GM12865 (cell line): ENCODE measurements at regions not wholly inside any gene's neighbourhood (a gene's known extent, or its start where the extent isn't known, plus 50 kb on each side); places are given as distances from the start of the nearest gene placed in this dataset.

Experiments used
- DNase-seq: peaks from one replicate; pipeline ENCODE4 v3.0.0; 2010; ENCODE audit warnings: low read depth
- H3K4me3 ChIP-seq: 2 replicates; pipeline ENCODE4 v1.5.1; 2011; ENCODE audit warnings: mild to moderate bottlenecking, low read depth, low read length, control low read depth
- CTCF ChIP-seq: IDR thresholded peaks from 2 replicates; pipeline ENCODE4 v1.5.1; 2011; ENCODE audit warnings: low read length, control low read depth, low read depth, inconsistent platforms; ENCODE audit not compliant: insufficient read depth; ENCODE audit errors: missing control alignments

GRCh38 chr9:16092142-16093091, 539.6 kb downstream of the CCDC171 start:
- TF ChIP-seq CTCF, result no peak
- DNase-seq, result no peak
- H3K4me3 ChIP-seq, result no peak overlapping the region

- H3K4me3 ChIP-seq, result no peak overlapping the region
- TF ChIP-seq CTCF, result no peak
- no peak for DNase-seq
Measured at GRCh38 chr9:16098306-16098705, 545.5 kb downstream of the CCDC171 start.

GRCh38 chr9:16099732-16100536, 547.1 kb downstream of the CCDC171 start:
- no peak overlapping the region for H3K4me3 ChIP-seq
- DNase-seq, result no peak
- TF ChIP-seq CTCF, result no peak

- DNase-seq, result no peak
- H3K4me3 ChIP-seq, result no peak overlapping the region
- TF ChIP-seq CTCF, result no peak
Measured at GRCh38 chr9:16100537-16101091, 547.8 kb downstream of the CCDC171 start.

GRCh38 chr9:16102154-16102553, 549.3 kb downstream of the CCDC171 start:
- H3K4me3 ChIP-seq, result no peak overlapping the region
- no peak for DNase-seq
- no peak for TF ChIP-seq CTCF

- TF ChIP-seq CTCF, result no peak
- DNase-seq, result no peak
Measured at GRCh38 chr9:16103620-16104397, 551.0 kb downstream of the CCDC171 start.

More at GRCh38 chr9:16103620-16104397, 551.0 kb downstream of the CCDC171 start:
- H3K4me3 ChIP-seq, result no peak overlapping the region
